HG03439 (cell line): ENCODE measurements at regions not wholly inside any gene's neighbourhood (a gene's known extent, or its start where the extent isn't known, plus 50 kb on each side); places are given as distances from the start of the nearest gene placed in this dataset.

Source experiments
- ATAC-seq: cut with Tn5 transposase; IDR thresholded peaks from one replicate; pipeline ENCODE4 v1.9.1; 2021; ENCODE audit warnings: mild to moderate bottlenecking, moderate library complexity; ENCODE audit not compliant: unreplicated experiment

GRCh38 chr10:123567984-123568739 is 98.0 kb upstream of the GPR26 start:
- ATAC-seq, result no peak

- ATAC-seq, result no peak
Observed at GRCh38 chr10:123568751-123569150, 97.4 kb upstream of the GPR26 start.

- ATAC-seq, result no peak
Observed at GRCh38 chr10:123569436-123570035, 96.6 kb upstream of the GPR26 start.

- ATAC-seq, result no peak
Observed at GRCh38 chr10:123570051-123570897, 95.9 kb upstream of the GPR26 start.

- ATAC-seq, result no peak
Observed at GRCh38 chr10:123570898-123571515, 95.1 kb upstream of the GPR26 start.

GRCh38 chr10:123571978-123572377 is 94.2 kb upstream of the GPR26 start:
- ATAC-seq, result no peak

- no peak for ATAC-seq
Observed at GRCh38 chr10:123573236-123574108, 92.7 kb upstream of the GPR26 start.

- no peak for ATAC-seq
Observed at GRCh38 chr10:123574109-123574698, 92.0 kb upstream of the GPR26 start.

- ATAC-seq, result no peak
Observed at GRCh38 chr10:123575105-123575504, 91.0 kb upstream of the GPR26 start.

GRCh38 chr10:123576706-123577105 is 89.4 kb upstream of the GPR26 start:
- no peak for ATAC-seq

- ATAC-seq, result no peak
Observed at GRCh38 chr10:123577921-123578461, 88.2 kb upstream of the GPR26 start.

- ATAC-seq, result no peak
Observed at GRCh38 chr10:123578721-123579120, 87.4 kb upstream of the GPR26 start.

- ATAC-seq, result no peak
Observed at GRCh38 chr10:123579675-123580074, 86.5 kb upstream of the GPR26 start.

- ATAC-seq, result no peak
Observed at GRCh38 chr10:123580426-123580825, 85.7 kb upstream of the GPR26 start.

- ATAC-seq, result no peak
Observed at GRCh38 chr10:123581656-123582055, 84.5 kb upstream of the GPR26 start.

- no peak for ATAC-seq
Observed at GRCh38 chr10:123582084-123582989, 83.8 kb upstream of the GPR26 start.

- ATAC-seq, result no peak
Observed at GRCh38 chr10:123583639-123584418, 82.3 kb upstream of the GPR26 start.

GRCh38 chr10:123584419-123584775 is 81.8 kb upstream of the GPR26 start:
- ATAC-seq, result no peak
